Vagina (tissue), 2 donors: ENCODE measurements at regions not wholly inside any gene's neighbourhood (a gene's known extent, or its start where the extent isn't known, plus 50 kb on each side); places are given as distances from the start of the nearest gene placed in this dataset.

Source experiments
- POLR2A ChIP-seq, 2 donors: fragments of 450-650 bp; IDR thresholded peaks; one replicate each; pipeline ENCODE4 v1.6.1; 2017; ENCODE audit warnings: antibody characterized with exemption in 2 of 2, mild to moderate bottlenecking in 2 of 2, moderate library complexity in 2 of 2
- POLR2AphosphoS5 ChIP-seq, 2 donors: sonication (generic); formaldehyde crosslinking; IDR thresholded peaks; one replicate each; pipeline ENCODE4 v1.9.0; 2017; ENCODE audit warnings: antibody characterized with exemption in 2 of 2, mild to moderate bottlenecking in 2 of 2, low read depth in 1 of 2; ENCODE audit not compliant: insufficient read depth in 1 of 2
- TF ChIP-seq, protein P1 (sequence below), 3 experiments: fragments of 450-650 bp in 2 of 3; fragments of 200-600 bp in 1 of 3; sonication (generic) in 1 of 3; IDR thresholded peaks; one replicate each; pipeline ENCODE4 v1.5.1; 2017 to 2019; ENCODE audit warnings: antibody characterized with exemption in 3 of 3, mild to moderate bottlenecking in 2 of 3, moderate library complexity in 2 of 3

DNA sequence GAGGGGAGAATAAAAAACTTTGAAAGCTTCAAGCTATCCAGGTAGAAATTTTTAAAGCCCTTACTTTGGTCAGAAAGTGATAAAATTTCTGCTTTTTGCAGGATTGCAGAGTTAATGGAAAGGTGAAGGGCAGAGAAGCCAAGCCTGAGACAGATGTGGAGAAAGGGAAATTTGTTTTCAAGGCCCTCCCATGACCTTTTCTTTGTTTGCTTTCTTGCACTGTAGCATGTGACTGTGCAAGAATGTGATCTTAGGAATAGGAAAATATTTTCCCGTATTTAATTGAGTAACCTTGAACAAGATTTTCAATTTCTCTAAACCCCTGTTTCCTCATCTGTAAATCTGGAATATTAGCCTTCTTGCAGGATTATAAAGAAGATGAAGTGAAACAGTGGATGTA is 307.2 kb downstream of the PPARGC1A start:
- TF ChIP-seq, protein P1, sequence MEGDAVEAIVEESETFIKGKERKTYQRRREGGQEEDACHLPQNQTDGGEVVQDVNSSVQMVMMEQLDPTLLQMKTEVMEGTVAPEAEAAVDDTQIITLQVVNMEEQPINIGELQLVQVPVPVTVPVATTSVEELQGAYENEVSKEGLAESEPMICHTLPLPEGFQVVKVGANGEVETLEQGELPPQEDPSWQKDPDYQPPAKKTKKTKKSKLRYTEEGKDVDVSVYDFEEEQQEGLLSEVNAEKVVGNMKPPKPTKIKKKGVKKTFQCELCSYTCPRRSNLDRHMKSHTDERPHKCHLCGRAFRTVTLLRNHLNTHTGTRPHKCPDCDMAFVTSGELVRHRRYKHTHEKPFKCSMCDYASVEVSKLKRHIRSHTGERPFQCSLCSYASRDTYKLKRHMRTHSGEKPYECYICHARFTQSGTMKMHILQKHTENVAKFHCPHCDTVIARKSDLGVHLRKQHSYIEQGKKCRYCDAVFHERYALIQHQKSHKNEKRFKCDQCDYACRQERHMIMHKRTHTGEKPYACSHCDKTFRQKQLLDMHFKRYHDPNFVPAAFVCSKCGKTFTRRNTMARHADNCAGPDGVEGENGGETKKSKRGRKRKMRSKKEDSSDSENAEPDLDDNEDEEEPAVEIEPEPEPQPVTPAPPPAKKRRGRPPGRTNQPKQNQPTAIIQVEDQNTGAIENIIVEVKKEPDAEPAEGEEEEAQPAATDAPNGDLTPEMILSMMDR (IDR thresholded peaks at IDR 0.05) = no peak
- TF ChIP-seq POLR2A (IDR thresholded peaks at IDR 0.05) = no peak
- no peak for TF ChIP-seq POLR2AphosphoS5 (IDR thresholded peaks at IDR 0.05; ENCODE audit: insufficient read depth in 1 of 2, low read depth in 1 of 2)
